ENCODE measurements at regions not wholly inside any gene's neighbourhood (a gene's known extent, or its start where the extent isn't known, plus 50 kb on each side); places are given as distances from the start of the nearest gene placed in this dataset.

- no peak for TF ChIP-seq TOX (CRISPR knock-in tag; IDR thresholded peaks at IDR 0.05; ENCODE audit: borderline replicate concordance)
- TF ChIP-seq, protein P1, sequence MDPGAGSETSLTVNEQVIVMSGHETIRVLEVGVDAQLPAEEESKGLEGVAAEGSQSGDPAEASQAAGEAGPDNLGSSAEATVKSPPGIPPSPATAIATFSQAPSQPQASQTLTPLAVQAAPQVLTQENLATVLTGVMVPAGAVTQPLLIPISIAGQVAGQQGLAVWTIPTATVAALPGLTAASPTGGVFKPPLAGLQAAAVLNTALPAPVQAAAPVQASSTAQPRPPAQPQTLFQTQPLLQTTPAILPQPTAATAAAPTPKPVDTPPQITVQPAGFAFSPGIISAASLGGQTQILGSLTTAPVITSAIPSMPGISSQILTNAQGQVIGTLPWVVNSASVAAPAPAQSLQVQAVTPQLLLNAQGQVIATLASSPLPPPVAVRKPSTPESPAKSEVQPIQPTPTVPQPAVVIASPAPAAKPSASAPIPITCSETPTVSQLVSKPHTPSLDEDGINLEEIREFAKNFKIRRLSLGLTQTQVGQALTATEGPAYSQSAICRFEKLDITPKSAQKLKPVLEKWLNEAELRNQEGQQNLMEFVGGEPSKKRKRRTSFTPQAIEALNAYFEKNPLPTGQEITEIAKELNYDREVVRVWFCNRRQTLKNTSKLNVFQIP (CRISPR knock-in tag; IDR thresholded peaks at IDR 0.05; ENCODE audit: borderline replicate concordance, low read depth): no peak
- no peak for TF ChIP-seq ZFP3 (CRISPR knock-in tag; IDR thresholded peaks at IDR 0.05)
These were observed 321.0 kb upstream of the LRRC7 start (continued) for GRCh38 chr1:69246710-69247109.

GRCh38 chr1:69252696-69253095, 315.0 kb upstream of the LRRC7 start:
- TF ChIP-seq GLIS3 (CRISPR knock-in tag; IDR thresholded peaks at IDR 0.05): no peak
- no peak for TF ChIP-seq OSR1 (CRISPR knock-in tag; IDR thresholded peaks at IDR 0.05)
- no peak for TF ChIP-seq ARNTL (CRISPR knock-in tag; IDR thresholded peaks at IDR 0.05; ENCODE audit: borderline replicate concordance, low read depth)
- no peak for TF ChIP-seq PATZ1 (CRISPR knock-in tag; IDR thresholded peaks at IDR 0.05; ENCODE audit: borderline replicate concordance)
- TF ChIP-seq TOX (CRISPR knock-in tag; IDR thresholded peaks at IDR 0.05; ENCODE audit: borderline replicate concordance): no peak
- no peak for TF ChIP-seq ESRRG (CRISPR knock-in tag; IDR thresholded peaks at IDR 0.05)
- TF ChIP-seq, protein P2, sequence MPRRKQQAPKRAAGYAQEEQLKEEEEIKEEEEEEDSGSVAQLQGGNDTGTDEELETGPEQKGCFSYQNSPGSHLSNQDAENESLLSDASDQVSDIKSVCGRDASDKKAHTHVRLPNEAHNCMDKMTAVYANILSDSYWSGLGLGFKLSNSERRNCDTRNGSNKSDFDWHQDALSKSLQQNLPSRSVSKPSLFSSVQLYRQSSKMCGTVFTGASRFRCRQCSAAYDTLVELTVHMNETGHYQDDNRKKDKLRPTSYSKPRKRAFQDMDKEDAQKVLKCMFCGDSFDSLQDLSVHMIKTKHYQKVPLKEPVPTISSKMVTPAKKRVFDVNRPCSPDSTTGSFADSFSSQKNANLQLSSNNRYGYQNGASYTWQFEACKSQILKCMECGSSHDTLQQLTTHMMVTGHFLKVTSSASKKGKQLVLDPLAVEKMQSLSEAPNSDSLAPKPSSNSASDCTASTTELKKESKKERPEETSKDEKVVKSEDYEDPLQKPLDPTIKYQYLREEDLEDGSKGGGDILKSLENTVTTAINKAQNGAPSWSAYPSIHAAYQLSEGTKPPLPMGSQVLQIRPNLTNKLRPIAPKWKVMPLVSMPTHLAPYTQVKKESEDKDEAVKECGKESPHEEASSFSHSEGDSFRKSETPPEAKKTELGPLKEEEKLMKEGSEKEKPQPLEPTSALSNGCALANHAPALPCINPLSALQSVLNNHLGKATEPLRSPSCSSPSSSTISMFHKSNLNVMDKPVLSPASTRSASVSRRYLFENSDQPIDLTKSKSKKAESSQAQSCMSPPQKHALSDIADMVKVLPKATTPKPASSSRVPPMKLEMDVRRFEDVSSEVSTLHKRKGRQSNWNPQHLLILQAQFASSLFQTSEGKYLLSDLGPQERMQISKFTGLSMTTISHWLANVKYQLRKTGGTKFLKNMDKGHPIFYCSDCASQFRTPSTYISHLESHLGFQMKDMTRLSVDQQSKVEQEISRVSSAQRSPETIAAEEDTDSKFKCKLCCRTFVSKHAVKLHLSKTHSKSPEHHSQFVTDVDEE (CRISPR knock-in tag; IDR thresholded peaks at IDR 0.05): no peak
- no peak for TF ChIP-seq SNAI2 (CRISPR knock-in tag; IDR thresholded peaks at IDR 0.05)
- no peak for TF ChIP-seq BACH2 (CRISPR knock-in tag; IDR thresholded peaks at IDR 0.05; ENCODE audit: borderline replicate concordance)
- TF ChIP-seq ZNF565 (CRISPR knock-in tag; conservative IDR thresholded peaks at IDR 0.05; ENCODE audit: low read depth): no peak
- TF ChIP-seq ZNF70 (CRISPR knock-in tag; IDR thresholded peaks at IDR 0.05): no peak
- TF ChIP-seq RARB (CRISPR knock-in tag; IDR thresholded peaks at IDR 0.05): no peak
- no peak for TF ChIP-seq CSDC2 (CRISPR knock-in tag; IDR thresholded peaks at IDR 0.05)
- ATAC-seq: no peak

- ATAC-seq: no peak
- TF ChIP-seq ZNF70 (CRISPR knock-in tag; IDR thresholded peaks at IDR 0.05) (no peak), PATZ1 (CRISPR knock-in tag; IDR thresholded peaks at IDR 0.05; ENCODE audit: borderline replicate concordance) (no peak), ZNF8 (CRISPR knock-in tag; IDR thresholded peaks at IDR 0.05) (no peak), SNAI2 (CRISPR knock-in tag; IDR thresholded peaks at IDR 0.05) (no peak), CREB5 (CRISPR knock-in tag; IDR thresholded peaks at IDR 0.05; ENCODE audit: low read depth) (no peak), CSDC2 (CRISPR knock-in tag; IDR thresholded peaks at IDR 0.05) (no peak), ZNF565 (CRISPR knock-in tag; conservative IDR thresholded peaks at IDR 0.05; ENCODE audit: low read depth) (no peak), TOX (CRISPR knock-in tag; IDR thresholded peaks at IDR 0.05; ENCODE audit: borderline replicate concordance) (no peak), ZFP3 (CRISPR knock-in tag; IDR thresholded peaks at IDR 0.05) (no peak), ZC3H10 (CRISPR knock-in tag; IDR thresholded peaks at IDR 0.05) (no peak), ARNTL (CRISPR knock-in tag; IDR thresholded peaks at IDR 0.05; ENCODE audit: borderline replicate concordance, low read depth) (no peak), GLIS3 (CRISPR knock-in tag; IDR thresholded peaks at IDR 0.05) (no peak), ISL1 (CRISPR knock-in tag; IDR thresholded peaks at IDR 0.05) (no peak), RARB (CRISPR knock-in tag; IDR thresholded peaks at IDR 0.05) (no peak), TCF4 (CRISPR knock-in tag; IDR thresholded peaks at IDR 0.05; ENCODE audit: borderline replicate concordance) (no peak)
- TF ChIP-seq, protein P3, sequence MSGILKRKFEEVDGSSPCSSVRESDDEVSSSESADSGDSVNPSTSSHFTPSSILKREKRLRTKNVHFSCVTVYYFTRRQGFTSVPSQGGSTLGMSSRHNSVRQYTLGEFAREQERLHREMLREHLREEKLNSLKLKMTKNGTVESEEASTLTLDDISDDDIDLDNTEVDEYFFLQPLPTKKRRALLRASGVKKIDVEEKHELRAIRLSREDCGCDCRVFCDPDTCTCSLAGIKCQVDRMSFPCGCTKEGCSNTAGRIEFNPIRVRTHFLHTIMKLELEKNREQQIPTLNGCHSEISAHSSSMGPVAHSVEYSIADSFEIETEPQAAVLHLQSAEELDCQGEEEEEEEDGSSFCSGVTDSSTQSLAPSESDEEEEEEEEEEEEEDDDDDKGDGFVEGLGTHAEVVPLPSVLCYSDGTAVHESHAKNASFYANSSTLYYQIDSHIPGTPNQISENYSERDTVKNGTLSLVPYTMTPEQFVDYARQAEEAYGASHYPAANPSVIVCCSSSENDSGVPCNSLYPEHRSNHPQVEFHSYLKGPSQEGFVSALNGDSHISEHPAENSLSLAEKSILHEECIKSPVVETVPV (CRISPR knock-in tag; IDR thresholded peaks at IDR 0.05): no peak
These were observed 311.7 kb upstream of the LRRC7 start for GRCh38 chr1:69256036-69256435.
